SK-N-MC (cell line): ENCODE measurements at regions not wholly inside any gene's neighbourhood (a gene's known extent, or its start where the extent isn't known, plus 50 kb on each side); places are given as distances from the start of the nearest gene placed in this dataset.

Experiments used
- EZH2 ChIP-seq: fragments of 200-600 bp; sonication (generic); IDR thresholded peaks from one replicate; pipeline ENCODE4 v1.6.1; 2017; ENCODE audit warnings: antibody characterized with exemption
- FOXP2 ChIP-seq: optimal IDR thresholded peaks from 2 replicates; pipeline ENCODE3; 2011; ENCODE audit warnings: mild to moderate bottlenecking, moderate library complexity; ENCODE audit not compliant: insufficient read depth; ENCODE audit errors: extremely low read length, control extremely low read depth
- POLR2AphosphoS5 ChIP-seq: IDR thresholded peaks from 2 replicates; pipeline ENCODE4 v1.6.1; 2012; ENCODE audit warnings: mild to moderate bottlenecking, low read depth, low read length, borderline replicate concordance

- TF ChIP-seq EZH2 (no peak), POLR2AphosphoS5 (no peak), FOXP2 (no peak)
Measured at GRCh38 chr1:117707371-117707770, 101.5 kb downstream of the TENT5C start.
